ENCODE measurements at regions not wholly inside any gene's neighbourhood (a gene's known extent, or its start where the extent isn't known, plus 50 kb on each side); places are given as distances from the start of the nearest gene placed in this dataset.
"Not testable (repeated sequence)": the region's sequence is repeated elsewhere in the genome, so short reads cannot be mapped to it uniquely, and the experiment has no call there.

DNA sequence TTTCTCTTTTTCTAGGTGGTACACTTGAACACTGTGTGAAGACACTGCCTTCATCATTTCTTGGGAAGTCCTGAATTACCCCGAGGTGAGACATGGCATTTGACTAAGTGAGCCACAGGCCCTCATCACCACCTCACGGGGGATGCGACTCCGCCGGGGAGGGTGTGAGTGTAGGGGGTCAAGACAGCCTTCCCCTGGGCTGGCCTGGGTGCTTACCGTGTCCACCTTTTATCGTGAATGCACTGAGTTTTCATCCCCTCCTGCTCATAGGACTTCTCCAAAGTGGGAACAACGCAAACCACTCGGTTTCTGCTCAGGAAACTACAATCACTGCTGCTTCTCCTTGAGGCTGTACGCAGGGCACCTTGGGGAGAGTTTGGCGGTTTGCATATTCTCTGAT is 176.9 kb downstream of the SH2D4B start:
- ATAC-seq (ENCODE audit: low FRiP score in 2 of 2) (no peak), DNase-seq (no peak)
- no peaks in the 10 kb centered on the region for H3K9me3 ChIP-seq
- TF ChIP-seq EP300 (IDR thresholded peaks at IDR 0.05) = no peak
- no peak for TF ChIP-seq POLR2AphosphoS5 (IDR thresholded peaks at IDR 0.05)
- no peak for TF ChIP-seq POLR2A (IDR thresholded peaks at IDR 0.05)
- TF ChIP-seq CTCF (IDR thresholded peaks at IDR 0.05) = no peak
- no peaks in the 10 kb centered on the region for H3K36me3 ChIP-seq
- H3K4me3 ChIP-seq = no peak overlapping the region
- WGBS, 2 donors = 87 to 89% methylated on average over 7 to 11 of the region's 11 CpGs
- H3K27me3 ChIP-seq = no peaks in the 10 kb centered on the region
- H3K27ac ChIP-seq = no peak overlapping the region
- H3K4me1 ChIP-seq = no peaks in the 10 kb centered on the region

DNA sequence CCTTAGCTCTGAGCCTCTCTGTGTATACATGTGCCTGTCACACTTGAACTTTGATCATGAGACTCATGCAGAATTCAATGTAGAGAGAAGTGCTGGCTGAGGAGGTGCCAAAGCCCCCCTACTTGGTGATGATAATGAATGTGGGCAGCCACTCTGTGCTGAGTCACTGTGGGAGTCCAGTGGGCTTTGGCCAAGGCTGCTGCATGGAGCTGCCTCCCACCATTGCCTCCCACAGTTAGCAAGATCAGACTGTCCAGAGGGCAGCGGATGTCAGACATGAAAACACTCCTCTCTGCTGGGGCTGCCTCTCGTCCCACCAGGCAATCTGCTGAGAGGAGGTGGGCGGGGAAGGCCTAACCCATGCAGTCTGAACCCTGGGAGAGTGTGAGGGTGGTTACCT is 180.3 kb downstream of the SH2D4B start:
- DNase-seq (no peak), ATAC-seq (ENCODE audit: low FRiP score in 2 of 2) (no peak)

GRCh38 chr10:80719935-80720334 is 182.2 kb downstream of the SH2D4B start:
- DNase-seq = no peak
- no peak overlapping the region for H3K4me3 ChIP-seq
- H3K27me3 ChIP-seq = no peaks in the 10 kb centered on the region
- TF ChIP-seq EP300 (IDR thresholded peaks at IDR 0.05) (no peak), POLR2AphosphoS5 (IDR thresholded peaks at IDR 0.05) (no peak), CTCF (IDR thresholded peaks at IDR 0.05) (no peak), POLR2A (IDR thresholded peaks at IDR 0.05) (no peak)
- no peak overlapping the region for H3K27ac ChIP-seq
- no peaks in the 10 kb centered on the region for H3K4me1 ChIP-seq
- H3K36me3 ChIP-seq = no peaks in the 10 kb centered on the region
- 85 to 87% methylated on average over 5 of the region's 5 CpGs for WGBS, 2 donors
- no peaks in the 10 kb centered on the region for H3K9me3 ChIP-seq
- ATAC-seq (ENCODE audit: low FRiP score in 2 of 2) = no peak

More for the DNA sequence above, 180.3 kb downstream of the SH2D4B start:
- no peaks in the 10 kb centered on the region for H3K27me3 ChIP-seq
- no peak overlapping the region for H3K4me3 ChIP-seq
- no peaks in the 10 kb centered on the region for H3K4me1 ChIP-seq
- H3K9me3 ChIP-seq = no peaks in the 10 kb centered on the region
- 78 to 100% methylated on average over 2 to 3 of the region's 3 CpGs for WGBS, 2 donors
- no peak overlapping the region for H3K27ac ChIP-seq
- no peaks in the 10 kb centered on the region for H3K36me3 ChIP-seq
- no peak for TF ChIP-seq CTCF (IDR thresholded peaks at IDR 0.05)
- no peak for TF ChIP-seq POLR2AphosphoS5 (IDR thresholded peaks at IDR 0.05)
- no peak for TF ChIP-seq EP300 (IDR thresholded peaks at IDR 0.05)
- TF ChIP-seq POLR2A (IDR thresholded peaks at IDR 0.05) = no peak

GRCh38 chr10:80720549-80720948 is 182.8 kb downstream of the SH2D4B start:
- H3K36me3 ChIP-seq = no peaks in the 10 kb centered on the region
- no peak overlapping the region for H3K27ac ChIP-seq
- ATAC-seq (ENCODE audit: low FRiP score in 2 of 2) = no peak
- no peaks in the 10 kb centered on the region for H3K27me3 ChIP-seq
- DNase-seq = no peak
- H3K4me3 ChIP-seq = no peak overlapping the region
- no peaks in the 10 kb centered on the region for H3K9me3 ChIP-seq
- WGBS, 2 donors = 77 to 79% methylated on average over 3 of the region's 3 CpGs
- H3K4me1 ChIP-seq = no peaks in the 10 kb centered on the region
- no peak for TF ChIP-seq POLR2AphosphoS5 (IDR thresholded peaks at IDR 0.05)
- no peak for TF ChIP-seq CTCF (IDR thresholded peaks at IDR 0.05)
- no peak for TF ChIP-seq POLR2A (IDR thresholded peaks at IDR 0.05)
- no peak for TF ChIP-seq EP300 (IDR thresholded peaks at IDR 0.05)

- not testable (repeated sequence) for ATAC-seq (ENCODE audit: low FRiP score in 2 of 2); H3K27me3 ChIP-seq; H3K9me3 ChIP-seq; H3K36me3 ChIP-seq; H3K27ac ChIP-seq; H3K4me1 ChIP-seq; DNase-seq; H3K4me3 ChIP-seq
- 93 to 96% methylated on average over 15 of the region's 15 CpGs for WGBS, 2 donors
Observed at GRCh38 chr10:80728354-80728753, 190.7 kb downstream of the SH2D4B start.
